Activated CD8-positive, alpha-beta T cell treated with anti-CD3 and anti-CD28 coated beads, Interleukin-2, amount 10 ng/mL, durations not matched to agents 7 days and 5 days (primary cell): ENCODE measurements at regions not wholly inside any gene's neighbourhood (a gene's known extent, or its start where the extent isn't known, plus 50 kb on each side); places are given as distances from the start of the nearest gene placed in this dataset.
"Not testable (repeated sequence)": the region's sequence is repeated elsewhere in the genome, so short reads cannot be mapped to it uniquely, and the experiment has no call there.

ENCODE experiments used
- ATAC-seq: fragments of 150-1000 bp; cut with Tn5 transposase; one replicate; pipeline ENCODE4 v1.10.0; 2021; ENCODE audit warnings: moderate library complexity
- CTCF ChIA-PET: fragments of 350-600 bp; sonication (Branson Sonifier 250); formaldehyde crosslinking; loops from one replicate; lab custom pipeline; 2021; ENCODE audit warnings: antibody characterized with exemption; lab: Charles Lee
- POLR2A ChIA-PET: fragments of 350-600 bp; sonication (Branson Sonifier 250); formaldehyde crosslinking; loops from one replicate; lab custom pipeline; 2021; ENCODE audit warnings: antibody characterized with exemption; lab: Charles Lee
- DNase-seq: peaks from one replicate; pipeline ENCODE4 v3.0.0-alpha.2; 2020
- H3K27ac Mint-ChIP-seq: one replicate; pipeline ENCODE4 v1.8.0; 2021; ENCODE audit warnings: mild to moderate bottlenecking, mixed read lengths
- H3K27me3 Mint-ChIP-seq: one replicate; pipeline ENCODE4 v1.8.0; 2021; ENCODE audit warnings: low read depth, mixed read lengths
- H3K36me3 Mint-ChIP-seq: one replicate; pipeline ENCODE4 v1.8.0; 2021; ENCODE audit warnings: low read depth, mixed read lengths
- H3K4me1 Mint-ChIP-seq: one replicate; pipeline ENCODE4 v1.8.0; 2021; ENCODE audit warnings: low read depth, mixed read lengths
- H3K4me3 Mint-ChIP-seq: one replicate; pipeline ENCODE4 v1.8.0; 2021; ENCODE audit warnings: mild to moderate bottlenecking, mixed read lengths
- H3K9me3 Mint-ChIP-seq: one replicate; pipeline ENCODE4 v1.8.0; 2022; ENCODE audit warnings: mixed read lengths; ENCODE audit not compliant: insufficient read depth

DNA sequence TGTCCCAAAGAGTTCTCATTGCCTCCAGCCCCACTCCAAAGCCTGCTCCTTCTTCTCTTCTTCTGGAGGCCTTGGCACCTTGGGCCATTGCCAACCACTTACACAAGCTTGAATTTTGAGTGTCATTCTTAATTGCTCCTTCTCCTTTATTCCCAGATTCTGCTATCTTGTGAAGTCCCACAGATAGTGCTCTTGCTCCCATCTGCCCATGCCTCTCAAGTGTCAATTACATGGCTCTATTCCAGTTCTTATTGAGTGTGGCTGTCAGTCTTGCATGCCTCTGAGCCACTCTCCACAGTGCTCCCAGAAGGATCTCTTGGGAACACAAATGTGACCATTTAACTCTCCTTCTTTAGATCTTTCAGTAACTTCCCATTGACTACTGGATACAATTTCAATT lies 117.3 kb upstream of the SFRP2 start:
- DNase-seq: no peak
- ATAC-seq: no peak
- no peaks in the 10 kb centered on the region for H3K9me3 Mint-ChIP-seq
- ChIA-PET POLR2A (no interaction called here), CTCF (no interaction called here)
- no peak overlapping the region for H3K4me3 Mint-ChIP-seq
- no peaks in the 10 kb centered on the region for H3K36me3 Mint-ChIP-seq
- no peak overlapping the region for H3K27ac Mint-ChIP-seq
- H3K27me3 Mint-ChIP-seq: peaks cover 22% of the 10 kb centered on the region
- peaks cover 3% of the 10 kb centered on the region for H3K4me1 Mint-ChIP-seq

DNA sequence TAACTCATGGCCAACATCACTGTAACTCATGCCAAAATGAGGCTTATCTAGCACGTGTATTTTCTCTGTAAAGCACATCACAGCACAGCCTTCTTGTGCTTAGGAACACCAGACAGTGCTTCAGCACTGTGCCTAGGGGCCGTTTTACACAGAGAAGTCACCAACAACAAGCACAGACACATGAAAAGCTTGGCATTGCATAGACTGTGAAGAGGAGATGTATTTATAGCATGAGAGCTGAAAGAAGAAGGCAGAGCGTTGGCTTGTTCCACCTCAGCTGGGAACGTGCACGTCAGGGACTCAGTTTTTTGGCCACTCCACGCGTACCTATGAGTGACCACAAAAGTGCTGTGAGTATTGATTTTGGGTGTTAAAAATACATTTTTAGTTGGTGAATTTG lies 116.3 kb upstream of the SFRP2 start:
- ChIA-PET CTCF (no interaction called here), POLR2A (no interaction called here)
- Mint-ChIP-seq H3K9me3 (no peaks in the 10 kb centered on the region), H3K27ac (no peak overlapping the region), H3K27me3 (peaks cover 18% of the 10 kb centered on the region), H3K4me3 (no peak overlapping the region), H3K4me1 (peaks cover 3% of the 10 kb centered on the region), H3K36me3 (no peaks in the 10 kb centered on the region)
- no peak for ATAC-seq
- DNase-seq: no peak

DNA sequence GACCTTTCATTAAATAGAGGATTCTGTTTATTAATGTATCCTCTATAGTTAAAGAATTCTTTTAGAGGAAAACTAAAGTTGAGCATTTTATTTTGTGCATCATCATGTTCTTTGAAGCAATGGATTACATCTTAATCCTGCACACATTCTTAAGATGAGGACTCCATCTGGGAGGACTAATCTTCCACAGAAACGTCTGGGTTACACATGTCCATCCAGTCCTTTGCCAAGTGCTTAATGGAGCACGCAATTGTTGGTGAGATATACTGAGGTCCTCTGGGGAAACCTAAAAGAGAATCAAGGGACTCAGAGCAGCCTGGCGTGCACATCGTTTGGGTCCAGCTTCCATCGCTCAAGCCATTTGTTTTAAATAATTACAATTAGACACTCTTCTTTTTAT lies 115.1 kb upstream of the SFRP2 start:
- ChIA-PET CTCF (no interaction called here), POLR2A (no interaction called here)
- H3K27ac Mint-ChIP-seq: no peak overlapping the region
- H3K4me3 Mint-ChIP-seq: no peak overlapping the region
- no peaks in the 10 kb centered on the region for H3K36me3 Mint-ChIP-seq
- H3K4me1 Mint-ChIP-seq: peaks cover 2% of the 10 kb centered on the region
- DNase-seq: no peak
- no peaks in the 10 kb centered on the region for H3K9me3 Mint-ChIP-seq
- H3K27me3 Mint-ChIP-seq: peaks cover 16% of the 10 kb centered on the region
- ATAC-seq: no peak

DNA sequence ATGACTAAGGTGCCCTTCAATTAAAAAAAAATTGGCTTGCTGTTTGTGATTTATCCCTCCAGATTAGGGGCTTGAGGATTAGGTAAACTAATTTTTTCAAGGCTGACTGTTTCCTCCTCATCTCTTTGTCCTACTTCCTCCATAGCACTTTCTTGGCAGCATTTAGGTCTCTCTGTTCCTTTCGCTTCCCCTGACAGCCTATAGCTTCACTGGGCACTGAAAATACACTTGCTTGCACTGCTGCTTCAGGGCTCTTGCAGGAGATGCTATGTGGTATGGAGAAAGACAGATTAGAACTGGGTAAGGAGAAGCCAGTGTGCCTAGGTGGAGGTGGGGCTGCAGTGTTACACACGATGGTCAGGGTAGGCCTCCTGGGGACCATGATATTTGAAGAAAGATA lies 112.3 kb upstream of the SFRP2 start:
- Mint-ChIP-seq H3K4me3 (no peak overlapping the region), H3K27ac (no peak overlapping the region), H3K4me1 (no peaks in the 10 kb centered on the region), H3K27me3 (peaks cover 17% of the 10 kb centered on the region), H3K36me3 (no peaks in the 10 kb centered on the region), H3K9me3 (no peaks in the 10 kb centered on the region)
- CTCF ChIA-PET: interaction anchor here (1.0 kb wide), 1 partner anchor 118 kb away, joined by 3 read pairs; no protein-coding TSS in a partner anchor
- ATAC-seq (no peak), DNase-seq (no peak)
- POLR2A ChIA-PET: no interaction called here

DNA sequence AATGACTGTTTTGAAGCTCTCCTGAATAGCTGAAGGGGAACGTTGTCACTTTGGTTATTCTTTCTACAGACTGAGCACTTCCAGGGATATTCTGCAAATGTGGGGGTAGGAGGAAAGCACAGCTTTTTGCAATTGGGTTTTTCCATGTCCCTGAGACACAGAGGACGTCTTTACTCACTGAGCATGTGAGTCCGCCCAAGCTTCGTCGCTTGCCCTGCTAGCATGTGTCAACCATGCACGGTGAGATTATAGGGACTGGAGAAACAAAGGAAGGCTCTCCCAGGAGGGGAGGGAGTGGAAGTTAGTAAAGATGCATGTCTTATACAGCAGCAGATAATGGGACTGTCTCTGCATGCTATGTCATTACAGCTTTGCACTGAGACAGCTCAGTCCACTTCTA lies 111.5 kb upstream of the SFRP2 start:
- Mint-ChIP-seq H3K9me3 (no peaks in the 10 kb centered on the region), H3K27ac (no peak overlapping the region), H3K27me3 (peaks cover 17% of the 10 kb centered on the region), H3K4me3 (no peak overlapping the region), H3K36me3 (no peaks in the 10 kb centered on the region), H3K4me1 (no peaks in the 10 kb centered on the region)
- POLR2A ChIA-PET: no interaction called here
- ATAC-seq: no peak
- DNase-seq: no peak
- CTCF ChIA-PET: interaction anchor here (1.0 kb wide), 1 partner anchor 119 kb away, joined by 3 read pairs; no protein-coding TSS in a partner anchor

DNA sequence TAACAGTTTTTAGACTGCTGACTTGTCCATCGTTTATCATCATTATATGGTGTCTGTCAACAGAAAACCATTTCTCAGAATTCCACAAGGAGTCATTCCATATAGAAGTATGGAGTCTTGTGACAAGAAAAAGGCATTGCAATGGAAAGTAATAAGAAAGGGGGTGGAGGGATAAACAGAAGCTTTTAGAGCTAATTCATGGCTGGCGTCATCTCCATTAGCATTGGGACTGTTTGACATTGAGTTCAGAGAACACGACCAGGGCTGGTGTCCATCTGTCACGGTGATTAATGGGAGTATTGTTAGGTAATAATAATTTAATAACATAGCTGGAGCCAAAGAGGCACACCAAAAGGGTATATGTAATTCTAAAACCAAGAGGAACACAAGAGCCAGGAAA lies 101.9 kb upstream of the SFRP2 start:
- H3K36me3 Mint-ChIP-seq: no peaks in the 10 kb centered on the region
- no peak for ATAC-seq
- H3K4me3 Mint-ChIP-seq: no peak overlapping the region
- ChIA-PET CTCF (no interaction called here), POLR2A (no interaction called here)
- no peak for DNase-seq
- H3K9me3 Mint-ChIP-seq: no peaks in the 10 kb centered on the region
- H3K27ac Mint-ChIP-seq: no peak overlapping the region
- peaks cover 13% of the 10 kb centered on the region for H3K27me3 Mint-ChIP-seq
- H3K4me1 Mint-ChIP-seq: no peaks in the 10 kb centered on the region

DNA sequence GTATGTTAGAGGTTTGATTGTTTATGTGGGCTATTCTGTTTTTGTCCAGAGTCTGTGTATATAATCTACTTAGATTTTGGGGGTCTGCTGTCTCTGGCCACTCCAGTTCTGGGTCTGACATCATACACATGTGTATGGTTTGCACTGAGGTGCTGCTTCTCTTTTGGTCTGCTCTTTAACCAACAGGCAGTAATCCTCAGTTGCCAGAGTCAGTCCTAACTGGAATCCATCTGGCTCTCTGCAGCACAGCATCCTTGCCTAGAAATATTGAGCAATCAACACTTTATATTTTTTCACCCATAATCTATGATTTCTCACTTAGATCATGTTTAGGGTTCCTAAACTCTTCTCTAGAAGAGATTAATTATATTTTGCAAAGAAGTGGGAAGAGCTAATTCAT lies 98.3 kb upstream of the SFRP2 start:
- no peaks in the 10 kb centered on the region for H3K9me3 Mint-ChIP-seq
- no peak overlapping the region for H3K27ac Mint-ChIP-seq
- ATAC-seq: no peak
- no peak overlapping the region for H3K4me3 Mint-ChIP-seq
- no peaks in the 10 kb centered on the region for H3K36me3 Mint-ChIP-seq
- H3K4me1 Mint-ChIP-seq: no peaks in the 10 kb centered on the region
- CTCF ChIA-PET: no interaction called here
- peaks cover 11% of the 10 kb centered on the region for H3K27me3 Mint-ChIP-seq
- no peak for DNase-seq
- POLR2A ChIA-PET: no interaction called here

DNA sequence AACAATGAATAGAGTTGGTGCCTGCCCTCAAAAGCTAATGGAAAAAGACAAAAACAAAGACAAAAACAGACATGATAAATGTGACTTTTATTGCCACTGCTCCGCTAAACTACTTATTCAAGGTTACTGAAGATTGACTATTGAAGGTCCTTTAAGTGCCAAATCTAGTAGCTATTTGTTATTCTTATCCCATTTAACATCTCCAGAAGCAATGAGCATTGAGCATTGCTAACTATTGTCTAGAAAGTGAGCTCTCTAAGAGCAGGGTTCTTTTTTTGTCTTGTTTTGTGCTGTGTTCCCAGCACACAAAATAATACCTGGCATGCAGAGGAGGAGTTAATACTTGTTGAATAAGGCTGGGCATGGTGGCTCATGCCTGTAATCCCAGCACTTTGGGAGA lies 95.4 kb upstream of the SFRP2 start:
- ChIA-PET POLR2A (no interaction called here), CTCF (no interaction called here)
- Mint-ChIP-seq H3K36me3 (no peaks in the 10 kb centered on the region), H3K4me1 (no peaks in the 10 kb centered on the region), H3K27me3 (peaks cover 9% of the 10 kb centered on the region), H3K9me3 (peaks cover 17% of the 10 kb centered on the region), H3K4me3 (no peak overlapping the region), H3K27ac (no peak overlapping the region)
- no peak for ATAC-seq
- DNase-seq: no peak

DNA sequence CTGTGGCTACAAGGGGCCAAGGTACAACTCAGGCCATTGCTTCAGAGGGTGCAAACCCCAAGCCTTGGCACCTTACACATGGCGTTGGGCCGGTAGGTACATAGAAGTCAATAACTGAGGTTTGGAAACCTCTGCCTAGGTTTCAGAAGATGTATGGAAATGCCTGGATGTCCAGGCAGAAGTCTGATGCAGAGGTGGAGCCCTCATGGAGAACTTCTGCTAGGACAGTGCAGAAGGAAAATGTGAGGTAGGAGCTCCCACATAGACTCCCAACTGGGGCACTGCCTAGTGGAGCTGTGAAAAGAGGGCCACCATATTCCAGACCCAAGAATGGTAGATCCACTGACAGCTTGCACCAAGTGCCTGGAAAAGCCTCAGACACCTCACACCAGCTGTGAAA lies 92.1 kb upstream of the SFRP2 start:
- no peak overlapping the region for H3K27ac Mint-ChIP-seq

DNA sequence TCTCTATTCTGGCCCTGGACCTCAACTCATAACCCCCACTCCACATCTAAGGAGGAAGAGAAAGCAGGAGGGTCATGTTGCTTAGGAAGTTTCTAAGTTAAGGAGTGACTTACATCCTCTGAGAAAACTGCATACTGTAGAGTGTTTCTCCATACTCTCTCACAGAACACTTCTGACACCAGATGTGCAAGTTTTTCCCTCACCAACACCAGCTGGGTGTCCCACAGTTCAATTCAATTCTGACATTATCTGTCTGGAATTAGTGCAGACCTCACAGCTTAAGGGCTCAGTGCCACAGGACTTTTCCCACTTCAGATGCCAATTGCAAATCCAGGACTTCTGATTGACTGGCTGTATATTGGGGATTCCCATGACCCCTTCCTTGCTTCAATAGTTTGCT lies 89.0 kb upstream of the SFRP2 start:
- CTCF ChIA-PET: no interaction called here
- H3K4me3 Mint-ChIP-seq: no peak overlapping the region
- DNase-seq: no peak
- no peaks in the 10 kb centered on the region for H3K36me3 Mint-ChIP-seq
- POLR2A ChIA-PET: no interaction called here
- peaks cover 17% of the 10 kb centered on the region for H3K9me3 Mint-ChIP-seq
- no peaks in the 10 kb centered on the region for H3K4me1 Mint-ChIP-seq
- ATAC-seq: no peak
- H3K27me3 Mint-ChIP-seq: peaks cover 8% of the 10 kb centered on the region
- no peak overlapping the region for H3K27ac Mint-ChIP-seq

More for the DNA sequence above, 92.1 kb upstream of the SFRP2 start:
- DNase-seq (no peak), ATAC-seq (no peak)
- ChIA-PET CTCF (no interaction called here), POLR2A (no interaction called here)
- H3K4me3 Mint-ChIP-seq: no peak overlapping the region
- H3K36me3 Mint-ChIP-seq: no peaks in the 10 kb centered on the region
- peaks cover 17% of the 10 kb centered on the region for H3K9me3 Mint-ChIP-seq
- H3K27me3 Mint-ChIP-seq: peaks cover 5% of the 10 kb centered on the region
- no peaks in the 10 kb centered on the region for H3K4me1 Mint-ChIP-seq

DNA sequence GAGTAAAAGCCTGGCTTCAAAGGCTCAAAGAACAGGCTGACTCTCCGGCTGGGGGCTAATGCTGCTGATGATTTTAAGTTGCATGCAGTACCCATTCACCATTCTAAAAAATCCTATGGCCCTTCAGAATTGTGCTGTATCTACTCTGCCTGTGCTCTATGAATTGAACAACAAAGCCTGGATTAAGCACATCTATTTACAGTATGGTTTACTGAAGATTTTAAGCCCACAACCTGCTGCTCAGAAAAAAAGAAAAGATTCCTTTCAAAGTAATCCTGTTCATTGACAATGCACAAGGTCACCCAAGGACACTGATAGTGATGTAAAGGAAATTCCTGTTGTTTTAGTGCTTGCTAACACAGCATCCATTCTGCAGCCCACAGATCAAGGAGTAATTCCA lies 84.9 kb upstream of the SFRP2 start:
- Mint-ChIP-seq H3K4me3 (no peak overlapping the region), H3K4me1 (no peaks in the 10 kb centered on the region), H3K36me3 (no peaks in the 10 kb centered on the region), H3K27me3 (peaks cover 8% of the 10 kb centered on the region), H3K27ac (no peak overlapping the region), H3K9me3 (no peaks in the 10 kb centered on the region)
- CTCF ChIA-PET: no interaction called here
- ATAC-seq (no peak), DNase-seq (no peak)
- POLR2A ChIA-PET: no interaction called here

DNA sequence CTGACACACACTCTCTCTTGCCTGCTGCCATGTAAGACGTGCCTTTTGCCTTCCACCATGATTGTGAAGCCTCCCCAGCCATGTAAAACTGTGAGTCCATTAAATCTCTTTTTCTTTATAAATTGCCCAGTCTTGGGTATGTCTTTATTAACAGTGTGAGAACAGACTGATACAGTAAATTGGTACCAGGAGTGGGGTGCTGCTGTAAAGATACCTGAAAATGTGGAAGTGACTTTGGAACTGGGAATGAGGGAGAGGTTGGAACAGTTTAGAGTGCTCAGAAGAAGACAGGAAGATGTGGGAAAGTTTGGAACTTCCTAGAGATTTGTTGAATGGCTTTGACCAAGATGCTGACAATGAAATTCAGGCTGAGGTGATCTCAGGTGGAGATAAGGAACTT lies 77.9 kb upstream of the SFRP2 start:
- H3K36me3 Mint-ChIP-seq, H3K27ac Mint-ChIP-seq, CTCF ChIA-PET, ATAC-seq, H3K4me1 Mint-ChIP-seq, DNase-seq, H3K27me3 Mint-ChIP-seq, POLR2A ChIA-PET, H3K4me3 Mint-ChIP-seq: not testable (repeated sequence)
- peaks cover 28% of the 10 kb centered on the region for H3K9me3 Mint-ChIP-seq

DNA sequence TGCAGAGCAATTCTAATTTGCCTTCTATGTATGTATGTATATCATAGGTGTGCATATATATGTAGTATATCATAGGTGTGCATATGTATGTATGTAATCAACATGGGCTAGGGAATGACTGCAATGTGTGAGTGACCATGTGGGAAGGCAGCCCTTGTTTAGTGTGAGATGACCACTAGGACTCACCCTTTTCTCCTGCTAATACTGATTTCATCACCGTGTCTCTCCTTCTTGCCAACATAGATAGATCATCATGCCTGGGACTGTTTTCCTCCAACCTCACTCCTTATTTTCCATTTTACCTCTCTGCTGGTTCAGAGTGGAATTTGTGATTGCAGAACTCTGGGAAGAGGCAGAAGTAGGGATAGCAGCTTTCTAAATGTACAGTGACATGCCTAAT lies 63.6 kb upstream of the SFRP2 start:
- POLR2A ChIA-PET: no interaction called here
- ATAC-seq: no peak

More for the DNA sequence above, 63.6 kb upstream of the SFRP2 start:
- Mint-ChIP-seq H3K4me3 (no peak overlapping the region), H3K27ac (no peak overlapping the region), H3K9me3 (no peaks in the 10 kb centered on the region), H3K4me1 (no peaks in the 10 kb centered on the region), H3K36me3 (no peaks in the 10 kb centered on the region), H3K27me3 (peaks cover 18% of the 10 kb centered on the region)
- CTCF ChIA-PET: no interaction called here
- DNase-seq: no peak
